ENCODE measurements at regions not wholly inside any gene's neighbourhood (a gene's known extent, or its start where the extent isn't known, plus 50 kb on each side); places are given as distances from the start of the nearest gene placed in this dataset.
"Not testable (repeated sequence)": the region's sequence is repeated elsewhere in the genome, so short reads cannot be mapped to it uniquely, and the experiment has no call there.

GRCh38 chr1:242623756-242624155 is 99.3 kb upstream of the PLD5 start:
- Histone ChIP-seq H3K9me3 (no peaks in the 10 kb centered on the region), H3K4me3 (ENCODE audit: low read depth, low read length) (no peak overlapping the region), H3K27me3 (no peaks in the 10 kb centered on the region), H3K4me1 (no peaks in the 10 kb centered on the region), H3K36me3 (no peaks in the 10 kb centered on the region)
- TF ChIP-seq CTCF (IDR thresholded peaks at IDR 0.05; ENCODE audit: low read depth, low read length): no peak
- no peak for DNase-seq

DNA sequence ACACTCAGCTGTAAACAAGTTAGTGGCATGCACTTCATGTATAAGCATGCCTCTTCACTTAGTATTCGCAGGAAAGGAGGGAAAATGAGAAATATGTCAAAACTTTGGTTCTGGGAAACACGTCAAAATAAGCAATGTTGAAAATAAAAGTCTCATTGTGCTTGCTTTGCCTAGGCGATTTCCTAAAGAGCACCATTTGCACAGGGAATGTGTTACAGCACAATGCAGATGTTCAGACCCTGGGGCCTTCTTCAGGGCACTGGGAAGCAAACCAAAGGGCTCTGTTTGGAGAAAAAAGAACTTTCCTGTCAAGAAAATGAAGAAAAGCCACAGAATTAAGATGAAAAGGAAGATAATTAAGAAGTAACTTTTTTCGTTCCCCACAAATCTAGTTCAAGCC is 98.6 kb upstream of the PLD5 start:
- no peak for TF ChIP-seq CTCF (IDR thresholded peaks at IDR 0.05; ENCODE audit: low read depth, low read length)
- no peaks in the 10 kb centered on the region for H3K27me3 ChIP-seq
- no peaks in the 10 kb centered on the region for H3K9me3 ChIP-seq
- H3K4me1 ChIP-seq: no peaks in the 10 kb centered on the region
- DNase-seq: no peak
- no peaks in the 10 kb centered on the region for H3K36me3 ChIP-seq
- H3K4me3 ChIP-seq (ENCODE audit: low read depth, low read length): no peak overlapping the region

DNA sequence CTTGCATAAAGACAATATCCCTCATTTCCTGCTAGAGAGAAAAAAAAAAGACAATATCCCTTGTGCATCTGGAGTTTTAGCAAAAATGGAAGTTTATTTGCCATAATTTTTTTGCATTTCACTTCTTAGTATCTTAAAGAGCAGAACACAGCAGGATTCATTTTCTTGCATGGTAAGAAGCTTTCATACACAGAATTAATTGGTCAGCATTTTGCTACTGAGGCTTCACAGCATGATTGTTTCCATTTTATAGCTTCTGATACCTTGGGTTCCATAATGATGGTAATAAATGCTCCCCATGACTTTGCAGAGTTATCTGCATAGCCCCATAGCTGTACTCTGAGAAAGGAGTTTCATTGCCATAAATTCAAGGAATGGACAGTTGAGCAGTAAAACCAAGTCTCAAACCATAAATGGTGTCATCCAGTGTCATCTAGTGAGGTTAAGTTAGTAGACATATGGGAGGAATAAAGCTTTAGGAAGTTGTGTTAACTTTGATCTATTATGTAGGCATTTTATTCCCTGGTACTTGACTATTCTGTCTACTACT is 88.8 kb upstream of the PLD5 start:
- Histone ChIP-seq H3K9me3 (no peaks in the 10 kb centered on the region), H3K27me3 (no peaks in the 10 kb centered on the region), H3K4me3 (ENCODE audit: low read depth, low read length) (no peak overlapping the region), H3K36me3 (no peaks in the 10 kb centered on the region), H3K4me1 (no peaks in the 10 kb centered on the region)
- DNase-seq: no peak
- TF ChIP-seq CTCF (IDR thresholded peaks at IDR 0.05; ENCODE audit: low read depth, low read length): no peak

GRCh38 chr1:242610209-242610608 is 85.7 kb upstream of the PLD5 start:
- no peak for DNase-seq
- H3K4me1 ChIP-seq: no peaks in the 10 kb centered on the region
- H3K27me3 ChIP-seq: no peaks in the 10 kb centered on the region
- H3K4me3 ChIP-seq (ENCODE audit: low read depth, low read length): no peak overlapping the region
- H3K36me3 ChIP-seq: no peaks in the 10 kb centered on the region
- TF ChIP-seq CTCF (IDR thresholded peaks at IDR 0.05; ENCODE audit: low read depth, low read length): no peak
- no peaks in the 10 kb centered on the region for H3K9me3 ChIP-seq

- TF ChIP-seq CTCF (IDR thresholded peaks at IDR 0.05; ENCODE audit: low read depth, low read length): no peak
- no peak for DNase-seq
Measured at GRCh38 chr1:242605521-242605920, 81.0 kb upstream of the PLD5 start.

DNA sequence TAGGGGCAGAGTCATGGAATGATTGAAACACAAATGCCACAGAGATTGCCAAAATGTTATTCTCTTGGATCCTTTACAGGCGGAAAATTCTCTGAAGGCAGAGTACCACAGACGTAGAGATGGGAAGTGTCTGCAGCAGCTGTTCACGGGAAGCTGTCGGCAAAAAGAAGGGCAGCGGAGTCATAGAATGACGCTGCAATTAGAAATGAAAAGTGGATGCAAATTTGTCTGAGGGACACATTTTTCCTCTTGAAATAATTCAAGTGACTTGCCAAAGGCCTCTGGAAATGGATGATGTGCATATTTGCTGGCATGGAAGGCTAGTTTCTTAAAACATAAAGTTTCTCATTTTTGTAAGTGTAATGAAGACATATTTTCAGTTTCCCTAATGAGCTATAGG is 77.5 kb upstream of the PLD5 start:
- no peak for DNase-seq
- no peak overlapping the region for H3K4me3 ChIP-seq (ENCODE audit: low read depth, low read length)
- no peaks in the 10 kb centered on the region for H3K27me3 ChIP-seq
- TF ChIP-seq CTCF (IDR thresholded peaks at IDR 0.05; ENCODE audit: low read depth, low read length): no peak
- H3K36me3 ChIP-seq: no peaks in the 10 kb centered on the region
- H3K9me3 ChIP-seq: no peaks in the 10 kb centered on the region
- no peaks in the 10 kb centered on the region for H3K4me1 ChIP-seq

More at GRCh38 chr1:242605521-242605920, 81.0 kb upstream of the PLD5 start:
- H3K9me3 ChIP-seq: no peaks in the 10 kb centered on the region
- no peaks in the 10 kb centered on the region for H3K4me1 ChIP-seq
- no peaks in the 10 kb centered on the region for H3K27me3 ChIP-seq
- no peaks in the 10 kb centered on the region for H3K36me3 ChIP-seq
- no peak overlapping the region for H3K4me3 ChIP-seq (ENCODE audit: low read depth, low read length)

- DNase-seq; H3K9me3 ChIP-seq; H3K4me1 ChIP-seq; H3K36me3 ChIP-seq; H3K4me3 ChIP-seq (ENCODE audit: low read depth, low read length); H3K27me3 ChIP-seq: not testable (repeated sequence)
Measured at GRCh38 chr1:242593756-242594155, 69.3 kb upstream of the PLD5 start.
